ENCODE measurements at regions not wholly inside any gene's neighbourhood (a gene's known extent, or its start where the extent isn't known, plus 50 kb on each side); places are given as distances from the start of the nearest gene placed in this dataset.

DNA sequence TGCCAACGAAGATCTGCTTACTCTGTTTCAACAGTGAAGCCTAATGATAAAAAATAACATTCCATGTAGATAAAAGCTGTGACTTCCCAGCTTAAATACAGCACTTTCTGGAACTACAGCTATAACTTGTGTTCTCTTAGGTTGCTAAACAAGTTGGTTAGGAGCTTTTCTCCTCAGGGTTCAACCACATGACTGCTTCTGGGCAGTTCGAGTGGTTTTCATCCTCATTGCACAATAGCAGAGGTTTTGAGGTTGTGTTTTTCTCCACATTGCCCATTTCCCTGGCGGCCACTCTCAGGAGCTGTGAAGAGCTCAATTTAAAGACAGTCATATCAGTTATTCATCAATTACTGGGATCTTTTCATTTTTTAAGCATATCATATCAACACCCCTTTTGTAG lies 102.2 kb upstream of the CYP1B1 start:
- Histone ChIP-seq H3K9ac (ENCODE audit: low read depth, low read length, poor library complexity, severe bottlenecking) (no peak overlapping the region), H3K4me2 (ENCODE audit: low read depth, low read length, poor library complexity, severe bottlenecking) (no peak overlapping the region), H3F3A (ENCODE audit: low read depth) (no peaks in the 10 kb centered on the region)

DNA sequence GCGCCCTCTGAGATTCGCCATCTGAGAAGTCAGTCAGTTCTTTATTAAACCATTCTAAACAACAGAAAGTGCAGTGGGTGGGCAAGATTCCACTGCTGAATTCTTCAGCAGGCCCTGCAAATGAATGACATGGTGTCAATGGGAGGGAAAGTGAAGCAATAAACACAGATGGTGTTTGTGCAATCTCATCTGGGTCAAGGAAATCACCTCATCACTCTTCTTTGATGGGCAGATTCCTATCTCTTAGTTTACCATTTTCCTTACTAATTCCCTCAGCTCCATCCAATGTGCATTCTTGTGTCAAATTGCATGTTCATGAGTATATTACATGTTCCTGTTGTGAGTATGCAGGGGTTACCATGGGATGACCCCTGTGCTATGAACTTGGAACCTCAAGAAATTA lies 100.7 kb upstream of the CYP1B1 start:
- no peak for TF ChIP-seq CTCF (conservative IDR thresholded peaks at IDR 0.05; ENCODE audit: low read length)
- no peak for TF ChIP-seq EZH2phosphoT487 (IDR thresholded peaks at IDR 0.05; ENCODE audit: borderline replicate concordance)
- no peaks in the 10 kb centered on the region for H3K27me3 ChIP-seq (ENCODE audit: insufficient read depth, low read length, poor library complexity, severe bottlenecking)
- no peaks in the 10 kb centered on the region for H3K9me2 ChIP-seq (replicated peaks; ENCODE audit: low read depth, low read length)
- H3F3A ChIP-seq (ENCODE audit: low read depth): no peaks in the 10 kb centered on the region
- no peaks in the 10 kb centered on the region for H3K9me3 ChIP-seq (ENCODE audit: insufficient read depth, low read depth, low read length)
- H3K4me2 ChIP-seq (ENCODE audit: low read depth, low read length, poor library complexity, severe bottlenecking): no peak overlapping the region
- H3K4me1 ChIP-seq (ENCODE audit: insufficient read depth, low read length, poor library complexity, severe bottlenecking): no peaks in the 10 kb centered on the region
- H2AFZ ChIP-seq (ENCODE audit: low read length): no peak overlapping the region
- no peaks in the 10 kb centered on the region for H3K36me3 ChIP-seq (ENCODE audit: insufficient read depth, low read length)
- H3K79me2 ChIP-seq (ENCODE audit: insufficient read depth, low read length): no peaks in the 10 kb centered on the region
- H4K20me1 ChIP-seq (ENCODE audit: insufficient read depth, low read length, poor library complexity, severe bottlenecking): no peaks in the 10 kb centered on the region
- no peak overlapping the region for H3K4me3 ChIP-seq (ENCODE audit: low read length, poor library complexity, severe bottlenecking)
- H3K9ac ChIP-seq (ENCODE audit: low read depth, low read length, poor library complexity, severe bottlenecking): no peak overlapping the region

More for the DNA sequence above, 102.2 kb upstream of the CYP1B1 start:
- Histone ChIP-seq H3K36me3 (ENCODE audit: insufficient read depth, low read length) (no peaks in the 10 kb centered on the region), H3K4me1 (ENCODE audit: insufficient read depth, low read length, poor library complexity, severe bottlenecking) (no peaks in the 10 kb centered on the region), H3K27me3 (ENCODE audit: insufficient read depth, low read length, poor library complexity, severe bottlenecking) (no peaks in the 10 kb centered on the region), H3K4me3 (ENCODE audit: low read length, poor library complexity, severe bottlenecking) (no peak overlapping the region), H2AFZ (ENCODE audit: low read length) (no peak overlapping the region), H3K79me2 (ENCODE audit: insufficient read depth, low read length) (no peaks in the 10 kb centered on the region), H3K9me2 (replicated peaks; ENCODE audit: low read depth, low read length) (no peaks in the 10 kb centered on the region), H4K20me1 (ENCODE audit: insufficient read depth, low read length, poor library complexity, severe bottlenecking) (no peaks in the 10 kb centered on the region), H3K9me3 (ENCODE audit: insufficient read depth, low read depth, low read length) (no peaks in the 10 kb centered on the region)
- TF ChIP-seq CTCF (conservative IDR thresholded peaks at IDR 0.05; ENCODE audit: low read length) (no peak), EZH2phosphoT487 (IDR thresholded peaks at IDR 0.05; ENCODE audit: borderline replicate concordance) (no peak)

DNA sequence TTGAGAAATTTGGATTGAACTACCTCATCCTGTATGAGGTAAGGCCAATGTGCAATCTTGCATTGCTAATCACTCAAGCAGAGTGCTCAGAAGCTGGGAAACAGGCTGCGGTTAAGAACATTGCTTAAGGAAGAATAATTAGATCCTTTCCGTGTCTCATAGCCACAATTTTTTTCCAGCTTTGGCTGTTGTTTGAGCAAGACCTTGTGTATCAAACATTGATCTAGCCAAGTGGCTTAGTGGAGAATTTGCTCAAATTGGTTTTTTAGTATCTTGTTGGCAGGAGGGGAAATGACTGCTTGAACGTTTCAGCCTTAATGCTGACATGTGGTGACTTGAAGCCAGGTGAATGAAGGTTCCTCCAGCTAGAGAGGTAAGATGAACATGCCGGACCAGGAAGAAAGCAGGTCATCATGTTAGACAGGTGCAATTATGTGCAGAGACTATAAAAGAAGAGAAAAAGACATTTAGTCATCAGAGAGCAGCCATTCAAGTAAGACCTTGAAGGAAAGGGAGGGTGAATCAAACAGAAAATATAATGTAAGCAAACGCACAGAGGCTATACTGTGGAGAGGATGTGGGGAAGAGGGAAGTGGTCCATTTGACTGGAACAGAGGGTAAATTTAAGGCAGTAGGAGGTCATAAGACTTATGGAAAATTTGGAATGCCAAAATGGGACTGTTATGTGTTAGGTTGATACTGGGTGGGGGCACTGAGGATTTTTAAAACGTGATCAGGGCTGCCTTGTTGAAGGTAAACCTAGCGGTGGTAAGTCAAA lies 98.9 kb upstream of the CYP1B1 start:
- H3K79me2 ChIP-seq (ENCODE audit: insufficient read depth, low read length): no peaks in the 10 kb centered on the region
- H3K9ac ChIP-seq (ENCODE audit: low read depth, low read length, poor library complexity, severe bottlenecking): no peak overlapping the region
- no peaks in the 10 kb centered on the region for H3K9me2 ChIP-seq (replicated peaks; ENCODE audit: low read depth, low read length)
- no peaks in the 10 kb centered on the region for H3F3A ChIP-seq (ENCODE audit: low read depth)
- H3K9me3 ChIP-seq (ENCODE audit: insufficient read depth, low read depth, low read length): no peaks in the 10 kb centered on the region
- H2AFZ ChIP-seq (ENCODE audit: low read length): no peak overlapping the region
- no peak overlapping the region for H3K4me2 ChIP-seq (ENCODE audit: low read depth, low read length, poor library complexity, severe bottlenecking)
- H3K36me3 ChIP-seq (ENCODE audit: insufficient read depth, low read length): no peaks in the 10 kb centered on the region
- no peak overlapping the region for H3K4me3 ChIP-seq (ENCODE audit: low read length, poor library complexity, severe bottlenecking)
- H4K20me1 ChIP-seq (ENCODE audit: insufficient read depth, low read length, poor library complexity, severe bottlenecking): no peaks in the 10 kb centered on the region
- TF ChIP-seq CTCF (conservative IDR thresholded peaks at IDR 0.05; ENCODE audit: low read length) (no peak), EZH2phosphoT487 (IDR thresholded peaks at IDR 0.05; ENCODE audit: borderline replicate concordance) (no peak)
- no peaks in the 10 kb centered on the region for H3K27me3 ChIP-seq (ENCODE audit: insufficient read depth, low read length, poor library complexity, severe bottlenecking)
- no peaks in the 10 kb centered on the region for H3K4me1 ChIP-seq (ENCODE audit: insufficient read depth, low read length, poor library complexity, severe bottlenecking)

Measured in Loucy (cell line).